HG03045 (cell line): ENCODE measurements at regions not wholly inside any gene's neighbourhood (a gene's known extent, or its start where the extent isn't known, plus 50 kb on each side); places are given as distances from the start of the nearest gene placed in this dataset.
"Not testable (repeated sequence)": the region's sequence is repeated elsewhere in the genome, so short reads cannot be mapped to it uniquely, and the experiment has no call there.

Source experiments
- ATAC-seq: cut with Tn5 transposase; IDR thresholded peaks from one replicate; pipeline ENCODE4 v1.9.1; 2021; ENCODE audit warnings: mild to moderate bottlenecking, moderate library complexity; ENCODE audit not compliant: unreplicated experiment

DNA sequence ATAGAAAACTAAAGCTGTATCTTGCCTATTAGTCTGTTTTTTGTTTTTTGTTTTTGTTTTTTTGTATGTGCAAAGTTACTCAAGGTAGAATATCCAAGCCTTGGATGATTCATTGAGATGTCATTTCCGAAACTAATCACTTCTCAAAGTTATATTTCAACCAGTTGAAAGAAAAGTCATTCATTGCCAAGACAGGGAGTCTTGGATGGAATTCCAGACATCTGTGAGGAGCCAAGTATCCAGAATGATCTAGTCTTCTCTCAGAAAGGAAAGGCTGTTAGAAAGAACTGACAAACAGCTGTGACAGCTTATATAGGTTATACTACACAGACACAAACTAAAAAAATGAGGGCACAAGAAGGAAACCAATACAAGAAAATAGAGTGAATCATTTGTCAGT is 141.1 kb upstream of the NDST3 start:
- ATAC-seq, result no peak

DNA sequence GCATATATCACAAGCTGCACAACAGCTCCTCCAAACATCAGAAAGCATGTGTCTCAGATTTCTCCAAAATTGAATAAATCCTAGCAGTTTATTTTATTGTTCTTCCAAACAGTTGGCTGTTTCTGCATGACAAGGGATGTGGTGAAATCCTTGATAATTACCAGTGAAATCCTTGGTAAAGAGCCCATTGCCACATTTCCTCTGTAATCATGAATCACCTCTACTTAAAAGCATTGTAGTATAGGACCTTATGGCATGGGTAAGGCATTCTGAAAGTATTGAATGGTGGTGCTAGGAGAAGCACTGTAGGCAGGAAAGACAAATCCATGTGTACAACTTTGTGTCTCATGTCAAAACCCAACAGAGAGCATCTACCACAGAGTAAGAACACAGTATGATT is 135.8 kb upstream of the NDST3 start:
- no peak for ATAC-seq

DNA sequence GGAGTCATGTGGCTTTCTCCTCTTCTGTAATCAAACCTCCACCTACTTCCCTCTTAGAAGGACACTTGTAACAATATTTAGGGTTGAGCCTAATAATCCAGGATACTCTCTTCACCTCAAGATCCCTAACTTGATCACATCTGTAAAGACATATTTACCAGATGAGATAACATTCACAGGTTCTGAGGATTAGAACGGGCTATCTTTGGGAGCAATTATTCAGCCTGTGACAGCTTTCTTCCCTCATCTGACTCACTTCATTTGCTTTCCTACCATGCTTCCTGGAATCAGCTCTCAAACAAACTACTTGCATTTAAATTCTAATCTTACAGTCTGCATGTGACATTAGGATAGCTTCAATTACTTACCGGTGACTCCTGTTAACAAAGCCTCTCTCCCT is 133.5 kb upstream of the NDST3 start:
- no peak for ATAC-seq

DNA sequence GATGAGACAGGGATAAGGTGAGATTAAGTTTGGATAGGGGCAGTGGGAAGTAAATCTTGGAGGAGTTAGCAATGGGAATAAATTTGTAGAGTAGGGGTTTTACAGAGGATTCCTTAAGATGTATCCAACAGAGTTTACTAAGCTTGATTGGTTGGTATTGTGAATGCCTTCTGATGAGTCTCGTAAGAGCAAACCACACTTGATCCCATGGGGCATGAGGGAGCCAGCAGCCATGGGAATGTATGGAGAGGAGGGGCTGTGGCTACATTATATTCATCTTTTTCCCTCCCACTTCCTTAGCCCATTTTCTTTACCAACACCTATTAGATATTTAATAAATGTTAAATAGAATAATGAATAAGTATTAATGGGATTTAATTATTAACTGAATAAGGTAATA is 126.6 kb upstream of the NDST3 start:
- no peak for ATAC-seq

DNA sequence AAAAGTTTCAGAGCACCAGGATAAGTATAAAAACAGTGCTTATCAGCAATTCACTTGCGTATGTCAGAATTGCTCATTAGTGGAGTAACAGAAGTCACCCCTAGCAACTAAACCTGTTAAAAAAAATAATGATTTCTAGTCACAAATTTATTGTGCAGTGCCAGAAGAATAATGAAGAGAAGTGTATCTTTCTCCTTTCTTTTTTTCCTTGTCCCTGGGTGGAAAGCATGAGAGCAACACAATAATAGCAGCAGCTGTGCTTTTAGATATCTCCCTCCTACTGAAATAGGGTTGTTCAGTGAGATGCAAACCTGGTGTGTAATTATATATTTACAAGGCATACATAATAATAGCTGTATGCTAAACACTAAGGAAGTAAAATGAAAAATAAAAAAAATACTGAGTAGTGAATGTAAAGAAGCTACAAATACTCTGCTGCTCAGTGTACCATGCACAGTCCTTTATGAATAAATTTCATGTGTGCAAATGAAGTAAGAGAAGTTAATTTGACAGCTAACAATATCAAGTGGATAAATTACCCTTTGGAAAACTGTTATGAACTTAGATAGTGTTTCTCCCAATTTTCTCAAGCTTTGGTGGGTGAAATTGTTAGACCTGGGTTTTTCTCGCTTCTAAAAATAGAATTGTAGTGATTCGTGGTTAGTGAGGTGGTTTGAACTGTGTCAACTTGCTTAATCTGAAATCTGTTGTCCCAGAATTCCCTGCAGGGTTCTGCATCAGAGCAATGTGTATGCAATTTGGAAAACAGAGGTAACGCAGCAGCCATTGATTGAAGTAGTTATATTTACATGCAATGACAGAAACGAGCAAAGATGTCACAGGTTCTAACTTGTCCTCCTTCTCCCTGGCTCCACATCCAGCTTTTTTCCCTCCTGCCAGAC is 125.7 kb upstream of the NDST3 start:
- no peak for ATAC-seq

DNA sequence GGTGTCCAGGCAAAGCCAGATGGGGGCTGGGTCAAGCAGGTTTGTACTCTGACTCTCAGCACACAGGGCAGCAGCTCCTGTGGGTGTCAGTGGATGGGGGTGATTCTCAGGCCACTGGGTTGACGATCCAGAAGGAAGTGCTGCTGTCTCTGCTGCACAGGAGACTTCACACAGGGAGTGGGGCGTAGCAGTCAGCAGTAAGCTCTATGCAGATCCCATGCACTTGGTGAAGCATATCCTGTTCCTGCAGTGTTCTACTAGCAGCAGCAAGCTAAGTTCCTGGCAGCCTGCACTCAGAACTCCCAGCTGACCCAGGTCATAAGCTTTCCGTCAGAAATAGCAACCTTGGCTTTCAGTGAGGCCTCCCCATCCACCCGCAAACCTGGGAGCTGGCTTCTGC is 117.6 kb upstream of the NDST3 start:
- no peak for ATAC-seq

DNA sequence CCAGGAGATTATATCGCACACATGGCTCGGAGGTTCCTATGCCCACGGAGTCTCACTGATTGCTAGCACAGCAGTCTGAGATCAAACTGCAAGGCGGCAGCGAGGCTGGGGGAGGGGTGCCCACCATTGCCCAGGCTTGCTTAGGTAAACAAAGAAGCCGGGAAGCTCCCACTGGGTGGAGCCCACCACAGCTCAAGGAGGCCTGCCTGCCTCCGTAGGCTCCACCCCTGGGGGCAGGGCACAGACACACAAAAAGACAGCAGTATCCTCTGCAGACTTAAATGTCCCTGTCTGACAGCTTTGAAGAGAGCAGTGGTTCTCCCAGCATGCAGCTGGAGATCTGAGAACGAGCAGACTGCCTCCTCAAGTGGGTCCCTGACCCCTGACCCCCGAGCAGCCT is 112.0 kb upstream of the NDST3 start:
- ATAC-seq, result not testable (repeated sequence)

DNA sequence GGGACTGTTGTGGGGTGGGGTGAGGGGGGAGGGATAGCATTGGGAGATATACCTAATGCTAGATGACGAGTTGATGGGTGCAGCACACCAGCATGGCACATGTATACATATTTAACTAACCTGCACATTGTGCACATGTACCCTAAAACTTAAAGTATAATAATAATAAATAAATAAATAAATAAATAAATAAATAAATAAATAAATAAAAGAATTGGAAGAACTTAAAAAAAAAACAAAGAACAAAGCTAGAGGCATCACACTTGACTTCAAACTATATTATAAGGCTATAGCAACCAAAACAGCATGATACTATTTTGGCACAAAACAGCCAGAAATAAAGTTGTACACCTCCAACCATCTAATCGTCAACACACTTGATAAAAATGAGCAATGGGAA is 106.5 kb upstream of the NDST3 start:
- not testable (repeated sequence) for ATAC-seq

DNA sequence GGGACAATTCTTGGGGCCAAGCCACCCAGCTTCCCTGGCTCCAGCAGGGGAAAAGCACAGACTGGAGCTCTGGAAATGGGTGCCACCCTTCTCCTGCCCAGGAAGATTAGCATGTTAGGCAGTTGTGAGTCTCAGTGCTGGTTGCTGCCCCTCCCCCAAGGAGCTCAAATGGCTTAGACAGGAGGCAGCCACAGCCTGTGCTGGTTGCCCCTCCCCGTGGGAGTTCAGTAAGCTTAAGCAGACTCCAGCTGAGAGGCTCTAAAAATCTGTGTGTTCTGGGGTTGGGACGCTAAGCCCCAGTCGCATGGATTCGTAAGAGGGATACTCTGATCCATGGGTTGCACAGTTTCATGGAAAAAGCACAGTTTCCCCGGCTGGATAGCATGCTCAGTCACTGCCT is 92.7 kb upstream of the NDST3 start:
- no peak for ATAC-seq

DNA sequence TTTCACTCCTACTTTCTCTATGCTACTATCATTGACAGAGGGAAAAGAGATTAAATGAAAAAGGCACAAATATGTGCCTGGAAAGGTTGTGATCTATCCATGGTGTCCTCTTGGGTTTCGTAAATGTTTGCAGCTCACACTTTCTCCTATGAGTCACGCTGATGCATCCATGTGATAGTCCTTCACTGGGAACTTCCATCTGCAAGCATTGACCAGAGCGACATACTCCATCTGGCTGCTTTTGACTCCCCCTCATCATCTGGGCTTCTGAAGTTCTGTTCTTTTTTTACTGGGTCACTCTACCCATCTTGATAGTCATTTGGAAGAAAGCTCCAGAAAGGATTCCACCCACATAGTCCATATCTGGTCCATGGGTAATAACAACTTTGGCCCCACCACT is 84.7 kb upstream of the NDST3 start:
- no peak for ATAC-seq

DNA sequence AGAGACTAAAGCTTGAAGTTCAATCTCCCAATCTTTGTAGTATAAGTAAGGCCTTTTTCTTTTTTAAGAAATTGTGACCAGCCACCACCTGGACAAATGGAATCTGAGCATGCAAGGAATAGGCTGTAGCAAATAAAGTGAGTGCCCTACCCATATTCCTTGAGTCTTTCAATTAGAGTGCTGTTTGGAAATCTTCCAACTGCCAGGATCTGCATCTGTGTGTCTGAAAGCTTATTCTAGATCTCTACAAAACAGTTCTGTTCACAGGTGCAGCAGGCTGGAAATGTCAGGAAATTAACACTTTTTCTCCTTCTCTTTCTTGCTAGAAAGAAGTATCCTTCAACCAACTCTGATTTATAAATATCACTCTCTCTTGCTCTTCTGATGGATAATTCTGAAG is 76.7 kb upstream of the NDST3 start:
- no peak for ATAC-seq

DNA sequence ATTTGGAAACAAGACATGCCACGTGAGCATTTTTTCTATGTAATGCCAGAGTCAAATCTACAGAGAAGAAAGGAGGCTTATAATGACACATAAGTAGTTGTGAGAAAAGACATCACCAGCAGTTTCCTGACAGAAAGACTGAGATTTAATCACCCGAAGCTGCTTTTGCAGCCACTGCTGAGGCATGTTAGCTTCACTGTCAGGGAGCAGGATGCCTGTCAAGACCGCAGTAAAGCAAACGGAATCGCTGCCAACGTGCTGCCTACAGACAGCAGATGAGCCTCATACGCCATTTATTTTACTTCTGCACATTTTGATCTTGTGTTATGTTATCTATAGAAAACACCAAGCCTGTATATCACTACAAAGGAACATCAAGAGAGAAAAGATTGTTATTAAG is 68.7 kb upstream of the NDST3 start:
- ATAC-seq, result no peak

DNA sequence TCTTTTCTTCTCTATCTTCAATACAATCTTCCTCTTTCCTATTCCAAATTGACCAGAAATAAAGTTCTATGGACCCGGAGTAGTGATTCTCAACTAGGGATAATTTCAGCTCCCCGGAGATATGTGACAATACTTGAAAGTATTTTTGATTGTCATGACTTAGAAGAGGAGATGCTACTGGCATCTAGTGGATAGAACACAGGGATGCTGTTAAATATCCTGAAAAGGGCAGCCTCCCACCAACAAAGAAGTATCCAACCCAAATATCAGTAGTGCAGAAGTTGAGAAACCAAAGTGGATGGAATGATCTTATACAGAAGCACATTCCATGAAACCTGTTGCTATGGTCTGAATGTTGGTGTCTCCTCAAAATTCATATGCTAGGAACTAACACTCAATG is 65.7 kb upstream of the NDST3 start:
- no peak for ATAC-seq

DNA sequence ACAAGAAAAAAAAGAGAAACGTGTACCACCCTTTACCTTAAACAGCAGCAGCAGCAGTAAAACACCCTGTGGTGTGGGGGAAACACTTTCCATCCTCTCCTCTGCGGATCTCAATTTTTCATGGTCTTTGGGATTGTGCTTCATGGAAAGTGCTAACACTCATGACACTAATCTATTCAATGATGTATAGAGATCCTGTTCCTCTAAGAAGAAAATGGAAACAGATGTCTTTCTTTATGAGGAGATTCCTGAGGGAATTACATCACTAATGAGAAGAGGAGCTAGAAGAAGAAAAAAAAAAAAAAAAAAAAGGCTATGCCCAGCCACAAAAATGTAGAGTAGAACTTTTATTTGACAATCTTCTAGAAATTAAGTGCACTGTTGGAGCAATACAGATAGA is 62.9 kb upstream of the NDST3 start:
- no peak for ATAC-seq

DNA sequence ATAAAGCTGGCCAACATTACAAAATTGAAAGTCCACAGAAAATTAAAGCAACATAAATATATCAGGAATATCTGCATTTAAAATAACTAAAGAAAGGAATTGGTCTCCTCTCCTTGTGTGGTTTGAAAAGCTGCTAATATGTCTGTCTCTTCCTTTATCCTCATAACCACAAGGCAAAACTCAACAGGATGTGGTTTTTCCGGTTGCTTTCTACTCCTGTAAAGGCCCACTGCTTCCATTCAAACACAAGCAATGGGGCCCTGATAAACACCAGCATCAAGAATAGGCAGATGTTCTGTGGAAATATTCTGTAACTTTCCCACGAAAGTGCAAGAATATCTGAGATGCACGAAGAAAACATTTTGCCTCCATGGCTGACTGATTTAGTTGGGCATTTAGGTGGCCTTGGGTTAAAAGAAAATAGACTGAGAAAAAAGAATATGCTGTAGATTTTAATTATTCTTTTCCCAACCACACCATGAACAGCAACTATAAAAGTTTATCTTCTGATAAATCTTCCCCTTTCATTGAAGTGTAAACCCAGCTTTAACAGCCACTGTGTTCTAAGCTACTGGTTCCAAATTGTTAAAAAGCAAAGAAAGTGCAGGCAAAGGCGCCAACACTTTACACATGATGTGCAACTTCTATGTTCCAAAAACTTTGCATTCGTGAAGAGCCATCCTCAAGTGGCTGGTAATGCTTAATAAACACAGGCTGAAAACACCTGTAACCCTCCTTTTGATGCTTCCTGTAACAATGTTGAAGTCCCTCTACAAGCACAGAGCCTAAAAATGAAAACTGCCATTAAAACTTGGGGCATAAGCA is 50.5 kb upstream of the NDST3 start:
- no peak for ATAC-seq

DNA sequence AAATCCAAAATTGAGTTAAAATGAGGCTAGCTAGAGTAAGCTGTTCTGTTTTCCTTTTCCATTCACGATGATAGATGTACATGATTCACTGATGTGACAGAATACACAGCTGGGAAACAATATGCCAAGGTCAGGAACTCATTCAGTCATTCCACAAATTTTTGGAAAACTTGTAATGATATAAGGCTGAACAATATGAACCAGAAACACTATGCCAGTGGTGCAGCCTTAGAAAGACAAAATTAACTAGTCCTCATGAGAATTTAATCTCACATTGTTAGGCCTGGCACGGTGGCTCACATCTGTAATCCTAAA is 50.0 kb upstream of the NDST3 start:
- no peak for ATAC-seq
